ENCODE measurements at regions not wholly inside any gene's neighbourhood (a gene's known extent, or its start where the extent isn't known, plus 50 kb on each side); places are given as distances from the start of the nearest gene placed in this dataset.
"Not testable (repeated sequence)": the region's sequence is repeated elsewhere in the genome, so short reads cannot be mapped to it uniquely, and the experiment has no call there.

DNA sequence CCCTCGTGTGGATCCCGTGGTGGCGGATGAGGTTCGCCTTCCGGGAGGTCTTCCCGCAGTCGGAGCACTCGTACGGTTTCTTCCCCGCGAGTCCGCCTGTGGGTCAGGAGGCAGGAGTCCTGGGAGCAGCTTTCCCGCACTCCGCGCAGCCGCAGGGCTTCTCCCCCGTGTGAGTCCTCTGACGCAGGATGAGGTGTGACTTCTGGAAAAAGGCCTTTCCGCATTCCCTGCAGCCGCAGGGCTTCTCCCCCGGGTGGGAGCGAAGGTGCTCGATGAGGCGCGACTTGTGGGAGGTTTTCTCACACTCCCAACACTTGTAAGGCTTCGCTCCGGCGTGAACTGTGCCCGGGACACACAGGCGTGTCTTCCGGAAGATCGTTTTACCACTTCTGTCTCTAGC lies 68.8 kb upstream of the WIPI2 start:
- not testable (repeated sequence) for H3K36me3 ChIP-seq (replicated peaks; ENCODE audit: control insufficient read depth, insufficient read depth, low read length); DNase-seq; H3K27me3 ChIP-seq (ENCODE audit: control insufficient read depth, insufficient read depth, low read length); H3K4me3 ChIP-seq (ENCODE audit: insufficient read depth, low read depth, low read length)

GRCh38 chr7:5131238-5131637 lies 58.8 kb upstream of the WIPI2 start:
- H3K4me3 ChIP-seq (ENCODE audit: insufficient read depth, low read depth, low read length): not testable (repeated sequence)

DNA sequence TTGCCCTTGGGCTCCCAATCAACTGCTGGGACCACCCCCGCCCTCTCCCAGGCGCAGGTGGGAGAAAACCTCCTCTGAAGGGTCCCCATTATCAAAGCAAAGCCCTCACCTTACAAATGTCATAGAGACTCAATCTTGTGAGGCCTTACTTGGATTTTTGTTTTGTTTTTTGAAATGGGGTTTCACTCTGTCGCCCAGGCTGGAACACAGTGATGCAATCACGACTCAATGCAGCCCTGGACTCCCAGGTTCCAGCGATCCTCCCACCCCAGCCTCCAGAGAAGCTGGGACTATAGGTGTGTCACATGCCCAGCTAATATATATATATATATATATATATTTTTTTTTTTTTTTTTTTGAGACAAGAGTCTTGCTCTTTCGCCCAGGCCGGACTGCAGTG lies 57.5 kb upstream of the WIPI2 start:
- no peaks in the 10 kb centered on the region; the same call in 1 of the 2 replicates for H3K27me3 ChIP-seq (ENCODE audit: control insufficient read depth, insufficient read depth, low read length)
- H3K36me3 ChIP-seq (replicated peaks; ENCODE audit: control insufficient read depth, insufficient read depth, low read length): no peaks in the 10 kb centered on the region
- DNase-seq: no peak
- no peak overlapping the region for H3K4me3 ChIP-seq (ENCODE audit: insufficient read depth, low read depth, low read length)

More at GRCh38 chr7:5131238-5131637, 58.8 kb upstream of the WIPI2 start:
- DNase-seq; H3K27me3 ChIP-seq (ENCODE audit: control insufficient read depth, insufficient read depth, low read length); H3K36me3 ChIP-seq (replicated peaks; ENCODE audit: control insufficient read depth, insufficient read depth, low read length): not testable (repeated sequence)

- H3K27me3 ChIP-seq (ENCODE audit: control insufficient read depth, insufficient read depth, low read length): no peaks in the 10 kb centered on the region; the same call in 1 of the 2 replicates
- H3K36me3 ChIP-seq (replicated peaks; ENCODE audit: control insufficient read depth, insufficient read depth, low read length): no peaks in the 10 kb centered on the region
- no peak overlapping the region for H3K4me3 ChIP-seq (ENCODE audit: insufficient read depth, low read depth, low read length)
- DNase-seq: peak; percentile 70
Observed at GRCh38 chr7:5139998-5140397, 50.0 kb upstream of the WIPI2 start.

Data from H7 (cell line).